ENCODE measurements at regions not wholly inside any gene's neighbourhood (a gene's known extent, or its start where the extent isn't known, plus 50 kb on each side); places are given as distances from the start of the nearest gene placed in this dataset.
A peak's percentile ranks its signal among the peaks of the same experiment; 100 is the strongest.

DNA sequence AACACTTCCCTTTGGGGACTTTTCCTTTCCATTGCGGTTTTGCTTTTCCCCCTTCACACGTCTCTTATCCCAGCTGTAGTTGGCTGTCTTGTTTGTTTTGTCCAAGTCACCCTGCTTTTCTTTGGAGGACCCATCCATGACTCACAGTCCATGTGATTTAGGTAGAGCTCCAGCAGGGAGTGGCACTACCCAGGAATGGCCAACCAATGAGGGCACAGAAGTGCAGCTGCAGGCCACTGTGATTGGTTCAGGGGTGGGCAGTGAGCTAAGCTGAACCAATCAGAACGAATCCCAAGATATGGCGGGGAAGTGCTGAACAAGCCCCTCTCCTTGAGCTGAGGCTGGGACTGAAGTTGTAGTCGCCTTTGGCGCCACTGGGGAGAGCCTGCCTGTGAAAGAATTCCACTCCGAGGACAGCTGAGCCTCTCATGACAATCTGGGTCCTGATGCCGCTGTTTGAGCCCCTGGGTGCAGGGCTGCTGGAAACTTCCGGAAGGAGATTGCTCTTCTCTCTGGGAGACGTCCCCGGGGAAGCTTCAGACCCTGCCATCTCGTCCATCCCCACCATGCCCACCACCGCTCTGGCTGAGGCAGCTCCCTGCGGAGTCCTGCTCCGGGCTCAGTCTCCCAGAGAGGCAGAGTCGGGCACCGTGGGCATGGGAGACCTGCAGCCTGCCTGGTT is 62.9 kb upstream of the URI1 start:
- Mint-ChIP-seq H3K4me1 (no peaks in the 10 kb centered on the region), H3K27ac (no peak overlapping the region), H3K4me3 (no peak overlapping the region), H3K27me3 (ENCODE audit: insufficient read depth, low read depth) (peaks cover 7% of the 10 kb centered on the region), H3K9me3 (no peaks in the 10 kb centered on the region), H3K36me3 (no peaks in the 10 kb centered on the region)
- DNase-seq (ENCODE audit: low spot score) = peak; percentile 18
- no peaks in the 10 kb centered on the region for H3F3A ChIP-seq (ENCODE audit: low read depth)
- no peak overlapping the region for H3K4me3 ChIP-seq
- no peak overlapping the region for H3K27ac ChIP-seq
- no peak overlapping the region for H2AFZ ChIP-seq (replicated peaks)
- H3K36me3 ChIP-seq = no peaks in the 10 kb centered on the region
- TF ChIP-seq, protein P1, sequence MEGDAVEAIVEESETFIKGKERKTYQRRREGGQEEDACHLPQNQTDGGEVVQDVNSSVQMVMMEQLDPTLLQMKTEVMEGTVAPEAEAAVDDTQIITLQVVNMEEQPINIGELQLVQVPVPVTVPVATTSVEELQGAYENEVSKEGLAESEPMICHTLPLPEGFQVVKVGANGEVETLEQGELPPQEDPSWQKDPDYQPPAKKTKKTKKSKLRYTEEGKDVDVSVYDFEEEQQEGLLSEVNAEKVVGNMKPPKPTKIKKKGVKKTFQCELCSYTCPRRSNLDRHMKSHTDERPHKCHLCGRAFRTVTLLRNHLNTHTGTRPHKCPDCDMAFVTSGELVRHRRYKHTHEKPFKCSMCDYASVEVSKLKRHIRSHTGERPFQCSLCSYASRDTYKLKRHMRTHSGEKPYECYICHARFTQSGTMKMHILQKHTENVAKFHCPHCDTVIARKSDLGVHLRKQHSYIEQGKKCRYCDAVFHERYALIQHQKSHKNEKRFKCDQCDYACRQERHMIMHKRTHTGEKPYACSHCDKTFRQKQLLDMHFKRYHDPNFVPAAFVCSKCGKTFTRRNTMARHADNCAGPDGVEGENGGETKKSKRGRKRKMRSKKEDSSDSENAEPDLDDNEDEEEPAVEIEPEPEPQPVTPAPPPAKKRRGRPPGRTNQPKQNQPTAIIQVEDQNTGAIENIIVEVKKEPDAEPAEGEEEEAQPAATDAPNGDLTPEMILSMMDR (IDR thresholded peaks at IDR 0.05) = no peak
- TF ChIP-seq EZH2phosphoT487 (IDR thresholded peaks at IDR 0.05) (no peak), EZH2 (IDR thresholded peaks at IDR 0.05) (no peak)
- H3K79me2 ChIP-seq (ENCODE audit: low read depth) = no peaks in the 10 kb centered on the region
- no peak overlapping the region for H3K4me2 ChIP-seq
- peaks cover 10% of the 10 kb centered on the region for H3K27me3 ChIP-seq
- no peaks in the 10 kb centered on the region for H3K4me1 ChIP-seq
- no peaks in the 10 kb centered on the region for H3K9me3 ChIP-seq (ENCODE audit: low read depth)
- H3K9ac ChIP-seq = no peak overlapping the region
- no peaks in the 10 kb centered on the region for H4K20me1 ChIP-seq (ENCODE audit: low read depth)

DNA sequence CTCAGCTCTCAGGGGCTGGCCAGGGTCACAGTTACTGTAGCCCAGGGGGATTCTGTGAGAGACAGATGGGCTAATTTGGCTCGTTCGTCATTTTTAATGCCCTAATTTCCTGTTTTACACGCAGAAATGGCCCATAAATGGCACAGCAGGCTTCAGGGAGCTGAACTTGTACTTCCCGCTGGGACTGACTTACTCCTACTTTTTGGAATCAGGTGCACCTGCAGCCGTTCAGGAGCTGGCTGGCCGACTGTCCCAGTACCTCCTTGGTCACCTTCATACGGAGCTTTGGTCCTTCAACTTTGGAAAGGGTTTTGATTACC is 62.4 kb upstream of the URI1 start:
- Mint-ChIP-seq H3K4me1 (no peaks in the 10 kb centered on the region), H3K27me3 (ENCODE audit: insufficient read depth, low read depth) (peaks cover 7% of the 10 kb centered on the region), H3K27ac (no peak overlapping the region), H3K4me3 (no peak overlapping the region), H3K36me3 (no peaks in the 10 kb centered on the region), H3K9me3 (no peaks in the 10 kb centered on the region)
- Histone ChIP-seq H4K20me1 (ENCODE audit: low read depth) (no peaks in the 10 kb centered on the region), H3K4me3 (no peak overlapping the region), H3K9ac (no peak overlapping the region), H3K27me3 (peaks cover 5% of the 10 kb centered on the region), H3K4me1 (no peaks in the 10 kb centered on the region), H3F3A (ENCODE audit: low read depth) (no peaks in the 10 kb centered on the region), H2AFZ (replicated peaks) (no peak overlapping the region), H3K79me2 (ENCODE audit: low read depth) (no peaks in the 10 kb centered on the region), H3K4me2 (no peak overlapping the region), H3K27ac (no peak overlapping the region), H3K9me3 (ENCODE audit: low read depth) (no peaks in the 10 kb centered on the region), H3K36me3 (no peaks in the 10 kb centered on the region)
- TF ChIP-seq EZH2 (IDR thresholded peaks at IDR 0.05) (no peak), EZH2phosphoT487 (IDR thresholded peaks at IDR 0.05) (no peak)
- TF ChIP-seq, protein P1 (IDR thresholded peaks at IDR 0.05) = no peak
- no peak for DNase-seq (ENCODE audit: low spot score)

DNA sequence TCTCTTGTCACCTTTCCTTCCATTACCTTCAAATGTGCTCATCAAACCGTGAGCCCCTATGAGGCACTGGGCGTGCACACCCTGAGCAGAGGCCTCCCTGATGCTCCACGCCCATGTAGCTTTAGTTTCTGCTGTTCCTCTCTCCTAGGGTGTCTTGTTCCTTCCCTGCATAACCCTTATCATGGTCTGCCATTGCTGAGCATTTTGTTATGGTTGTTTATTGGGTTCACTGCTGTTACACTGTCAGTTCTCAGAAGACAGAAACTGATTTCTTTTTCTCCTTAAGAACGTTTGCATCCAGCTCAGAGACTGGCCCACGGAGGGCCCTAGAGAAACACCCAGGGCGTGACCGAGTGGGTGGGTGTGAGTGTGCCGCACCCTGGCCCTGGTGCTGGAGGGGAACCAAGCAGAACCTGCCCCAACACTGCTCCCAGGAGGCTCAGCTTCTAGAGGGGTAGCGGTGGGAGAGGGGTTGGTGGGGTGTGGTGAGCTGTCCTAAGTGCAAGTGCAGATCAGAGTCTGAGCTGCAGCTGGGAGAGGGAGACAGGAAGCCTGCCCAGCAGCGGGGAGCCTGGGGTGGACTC is 61.4 kb upstream of the URI1 start:
- H3F3A ChIP-seq (ENCODE audit: low read depth) = no peaks in the 10 kb centered on the region
- H3K4me3 Mint-ChIP-seq = no peak overlapping the region
- H3K27ac ChIP-seq = no peak overlapping the region
- H3K4me1 Mint-ChIP-seq = no peaks in the 10 kb centered on the region
- no peaks in the 10 kb centered on the region for H3K9me3 ChIP-seq (ENCODE audit: low read depth)
- H3K36me3 Mint-ChIP-seq = no peaks in the 10 kb centered on the region
- H3K79me2 ChIP-seq (ENCODE audit: low read depth) = no peaks in the 10 kb centered on the region
- peaks cover 7% of the 10 kb centered on the region for H3K27me3 Mint-ChIP-seq (ENCODE audit: insufficient read depth, low read depth)
- no peaks in the 10 kb centered on the region for H3K9me3 Mint-ChIP-seq
- H3K4me2 ChIP-seq = no peak overlapping the region
- TF ChIP-seq, protein P1 (IDR thresholded peaks at IDR 0.05) = no peak
- TF ChIP-seq EZH2 (IDR thresholded peaks at IDR 0.05) (no peak), EZH2phosphoT487 (IDR thresholded peaks at IDR 0.05) (no peak)
- no peak overlapping the region for H3K4me3 ChIP-seq
- H3K9ac ChIP-seq = no peak overlapping the region
- H3K27ac Mint-ChIP-seq = no peak overlapping the region
- H4K20me1 ChIP-seq (ENCODE audit: low read depth) = no peaks in the 10 kb centered on the region
- peaks cover 2% of the 10 kb centered on the region for H3K27me3 ChIP-seq
- H2AFZ ChIP-seq (replicated peaks) = no peak overlapping the region
- H3K4me1 ChIP-seq = no peaks in the 10 kb centered on the region
- no peak for DNase-seq (ENCODE audit: low spot score)
- H3K36me3 ChIP-seq = no peaks in the 10 kb centered on the region
